Loucy (cell line): ENCODE measurements at regions not wholly inside any gene's neighbourhood (a gene's known extent, or its start where the extent isn't known, plus 50 kb on each side); places are given as distances from the start of the nearest gene placed in this dataset.

Experiments used
- H2AFZ ChIP-seq: fragments of 200-600 bp; sonication (generic); 2 replicates; pipeline ENCODE4 v1.6.0; 2016; ENCODE audit warnings: antibody characterized with exemption, mild to moderate bottlenecking, low read length, moderate library complexity
- H3F3A ChIP-seq: fragments of 200-600 bp; 2 replicates; pipeline ENCODE4 v1.6.0; 2016; ENCODE audit warnings: antibody characterized with exemption, low read depth, mild to moderate bottlenecking
- H3K27me3 ChIP-seq: fragments of 200-600 bp; sonication (generic); 2 replicates; pipeline ENCODE4 v1.6.1; 2014; ENCODE audit warnings: low read length, mild to moderate bottlenecking; ENCODE audit not compliant: insufficient read depth, poor library complexity, severe bottlenecking
- H3K36me3 ChIP-seq: fragments of 200-600 bp; sonication (generic); 2 replicates; pipeline ENCODE4 v1.6.1; 2016; ENCODE audit warnings: low read length; ENCODE audit not compliant: insufficient read depth
- H3K4me1 ChIP-seq: fragments of 200-600 bp; sonication (generic); 2 replicates; pipeline ENCODE4 v1.5.1; 2014; ENCODE audit warnings: low read length, mild to moderate bottlenecking; ENCODE audit not compliant: insufficient read depth, poor library complexity, severe bottlenecking
- H3K4me2 ChIP-seq: fragments of 200-600 bp; sonication (generic); 2 replicates; pipeline ENCODE4 v1.6.0; 2014; ENCODE audit warnings: antibody characterized with exemption, low read length, low read depth, mild to moderate bottlenecking; ENCODE audit not compliant: poor library complexity, severe bottlenecking
- H3K4me3 ChIP-seq: fragments of 200-600 bp; sonication (generic); 2 replicates; pipeline ENCODE4 v1.5.1; 2014; ENCODE audit warnings: low read length, mild to moderate bottlenecking, mixed read lengths; ENCODE audit not compliant: poor library complexity, severe bottlenecking
- H3K79me2 ChIP-seq: fragments of 200-600 bp; sonication (generic); 2 replicates; pipeline ENCODE4 v1.6.1; 2014; ENCODE audit warnings: low read length; ENCODE audit not compliant: insufficient read depth
- H3K9ac ChIP-seq: fragments of 200-600 bp; sonication (generic); 2 replicates; pipeline ENCODE4 v1.6.0; 2014; ENCODE audit warnings: mild to moderate bottlenecking, low read depth, low read length, moderate library complexity; ENCODE audit not compliant: poor library complexity, severe bottlenecking
- H3K9me2 ChIP-seq: fragments of 200-600 bp; sonication (generic); replicated peaks from 2 replicates; pipeline ENCODE4 v1.6.1; 2016; ENCODE audit warnings: low read depth, low read length, mixed read lengths
- H3K9me3 ChIP-seq: fragments of 200-600 bp; sonication (generic); 2 replicates; pipeline ENCODE4 v1.6.1; 2014; ENCODE audit warnings: mild to moderate bottlenecking, antibody characterized with exemption, low read length, low read depth; ENCODE audit not compliant: insufficient read depth
- H4K20me1 ChIP-seq: fragments of 200-600 bp; sonication (generic); 2 replicates; pipeline ENCODE4 v1.6.0; 2014; ENCODE audit warnings: antibody characterized with exemption, low read length, mild to moderate bottlenecking; ENCODE audit not compliant: insufficient read depth, poor library complexity, severe bottlenecking
- EZH2phosphoT487 ChIP-seq: fragments of 200-600 bp; IDR thresholded peaks from 2 replicates; pipeline ENCODE4 v1.6.1; 2018; ENCODE audit warnings: antibody characterized with exemption, mild to moderate bottlenecking, moderate library complexity, borderline replicate concordance
- TF ChIP-seq, protein P1 (sequence below): fragments of 200-600 bp; sonication (generic); conservative IDR thresholded peaks from 2 replicates; pipeline ENCODE4 v1.5.1; 2014; ENCODE audit warnings: mild to moderate bottlenecking, antibody characterized with exemption, low read length

- Histone ChIP-seq H4K20me1 (no peaks in the 10 kb centered on the region), H3K4me1 (peaks cover 10% of the 10 kb centered on the region), H3K9me3 (no peaks in the 10 kb centered on the region), H3K79me2 (no peaks in the 10 kb centered on the region), H3K9ac (no peak overlapping the region), H3K9me2 (no peaks in the 10 kb centered on the region), H3K36me3 (no peaks in the 10 kb centered on the region), H3K27me3 (no peaks in the 10 kb centered on the region), H2AFZ (no peak overlapping the region), H3K4me2 (no peak overlapping the region), H3F3A (no peaks in the 10 kb centered on the region), H3K4me3 (no peak overlapping the region)
- TF ChIP-seq, protein P1, sequence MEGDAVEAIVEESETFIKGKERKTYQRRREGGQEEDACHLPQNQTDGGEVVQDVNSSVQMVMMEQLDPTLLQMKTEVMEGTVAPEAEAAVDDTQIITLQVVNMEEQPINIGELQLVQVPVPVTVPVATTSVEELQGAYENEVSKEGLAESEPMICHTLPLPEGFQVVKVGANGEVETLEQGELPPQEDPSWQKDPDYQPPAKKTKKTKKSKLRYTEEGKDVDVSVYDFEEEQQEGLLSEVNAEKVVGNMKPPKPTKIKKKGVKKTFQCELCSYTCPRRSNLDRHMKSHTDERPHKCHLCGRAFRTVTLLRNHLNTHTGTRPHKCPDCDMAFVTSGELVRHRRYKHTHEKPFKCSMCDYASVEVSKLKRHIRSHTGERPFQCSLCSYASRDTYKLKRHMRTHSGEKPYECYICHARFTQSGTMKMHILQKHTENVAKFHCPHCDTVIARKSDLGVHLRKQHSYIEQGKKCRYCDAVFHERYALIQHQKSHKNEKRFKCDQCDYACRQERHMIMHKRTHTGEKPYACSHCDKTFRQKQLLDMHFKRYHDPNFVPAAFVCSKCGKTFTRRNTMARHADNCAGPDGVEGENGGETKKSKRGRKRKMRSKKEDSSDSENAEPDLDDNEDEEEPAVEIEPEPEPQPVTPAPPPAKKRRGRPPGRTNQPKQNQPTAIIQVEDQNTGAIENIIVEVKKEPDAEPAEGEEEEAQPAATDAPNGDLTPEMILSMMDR: no peak
- no peak for TF ChIP-seq EZH2phosphoT487
These were observed 364.8 kb downstream of the SOCS6 start for GRCh38 chr18:70653671-70654070.

DNA sequence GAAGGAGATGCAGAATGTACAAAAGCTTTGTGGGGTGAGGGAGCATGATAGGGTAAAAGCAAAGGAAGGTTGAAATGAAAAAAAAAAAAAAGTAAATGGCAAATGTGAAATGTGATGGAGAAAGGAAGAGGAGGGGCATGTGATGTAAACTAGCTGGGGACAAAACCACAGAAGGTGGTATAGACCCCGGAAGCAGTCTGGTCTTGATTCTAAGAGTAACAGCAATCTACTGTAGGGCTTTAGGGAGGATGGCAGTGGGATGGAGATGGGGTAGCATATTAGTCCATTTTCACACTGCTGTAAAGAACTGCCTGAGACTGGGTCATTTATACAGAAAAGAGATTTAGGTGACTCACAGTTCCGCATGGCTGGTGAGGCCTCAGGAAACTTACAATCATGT, 362.0 kb downstream of the SOCS6 start:
- Histone ChIP-seq H3K27me3 (no peaks in the 10 kb centered on the region), H3K36me3 (no peaks in the 10 kb centered on the region), H3K4me2 (no peak overlapping the region), H3K79me2 (no peaks in the 10 kb centered on the region), H3K9ac (no peak overlapping the region), H2AFZ (peak overlapping the region; percentile 10; the same call in 1 of the 2 replicates), H3K9me3 (no peaks in the 10 kb centered on the region), H3F3A (no peaks in the 10 kb centered on the region), H4K20me1 (no peaks in the 10 kb centered on the region), H3K4me1 (peaks cover 10% of the 10 kb centered on the region), H3K9me2 (no peaks in the 10 kb centered on the region), H3K4me3 (no peak overlapping the region)
- TF ChIP-seq EZH2phosphoT487: no peak
- TF ChIP-seq, protein P1: no peak

- H3K9me3 ChIP-seq: no peaks in the 10 kb centered on the region
- no peaks in the 10 kb centered on the region for H4K20me1 ChIP-seq
- no peak overlapping the region for H3K4me2 ChIP-seq
- no peaks in the 10 kb centered on the region for H3K79me2 ChIP-seq
- H3K9ac ChIP-seq: no peak overlapping the region
- no peak for TF ChIP-seq EZH2phosphoT487
- TF ChIP-seq, protein P1: no peak
- H3K36me3 ChIP-seq: no peaks in the 10 kb centered on the region
- H3K4me3 ChIP-seq: no peak overlapping the region
- no peaks in the 10 kb centered on the region for H3K9me2 ChIP-seq
- no peaks in the 10 kb centered on the region for H3K27me3 ChIP-seq
- H3K4me1 ChIP-seq: peaks cover 10% of the 10 kb centered on the region
- H3F3A ChIP-seq: no peaks in the 10 kb centered on the region
- no peak overlapping the region for H2AFZ ChIP-seq
These were observed 360.8 kb downstream of the SOCS6 start for GRCh38 chr18:70649683-70650082.
